NCI-H2029 (cell line): ENCODE measurements at regions not wholly inside any gene's neighbourhood (a gene's known extent, or its start where the extent isn't known, plus 50 kb on each side); places are given as distances from the start of the nearest gene placed in this dataset.
"Not testable (repeated sequence)": the region's sequence is repeated elsewhere in the genome, so short reads cannot be mapped to it uniquely, and the experiment has no call there.

ENCODE experiments used
- DNase-seq: peaks from one replicate; lab custom pipeline; 2025; lab: John Stamatoyannopoulos, UW

DNA sequence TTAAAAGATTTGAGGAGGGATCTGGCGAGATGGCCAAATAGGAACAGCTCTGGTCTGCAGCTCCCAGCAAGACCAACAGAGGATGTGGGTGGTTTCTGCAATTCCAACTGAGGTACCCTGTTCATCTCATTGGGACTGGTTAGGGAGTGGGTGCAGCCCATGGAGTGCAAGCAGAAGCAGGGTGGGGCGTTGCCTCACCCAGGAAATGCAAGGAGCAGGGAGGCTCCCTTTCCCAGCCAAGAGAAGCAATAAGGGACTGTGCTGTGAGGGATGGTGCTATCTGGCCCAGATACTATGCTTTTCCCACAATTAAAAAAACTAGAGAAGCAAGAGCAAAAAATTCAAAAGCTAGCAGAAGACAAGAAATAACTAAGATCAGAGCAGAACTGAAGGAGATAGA, 318.4 kb downstream of the PPP1R3A start:
- not testable (repeated sequence) for DNase-seq

GRCh38 chr7:113593455-113593854, 325.4 kb downstream of the PPP1R3A start:
- DNase-seq, result not testable (repeated sequence)

GRCh38 chr7:113592924-113593323, 325.9 kb downstream of the PPP1R3A start:
- DNase-seq, result not testable (repeated sequence)

GRCh38 chr7:113582471-113582870, 336.3 kb downstream of the PPP1R3A start:
- DNase-seq, result no peak

DNA sequence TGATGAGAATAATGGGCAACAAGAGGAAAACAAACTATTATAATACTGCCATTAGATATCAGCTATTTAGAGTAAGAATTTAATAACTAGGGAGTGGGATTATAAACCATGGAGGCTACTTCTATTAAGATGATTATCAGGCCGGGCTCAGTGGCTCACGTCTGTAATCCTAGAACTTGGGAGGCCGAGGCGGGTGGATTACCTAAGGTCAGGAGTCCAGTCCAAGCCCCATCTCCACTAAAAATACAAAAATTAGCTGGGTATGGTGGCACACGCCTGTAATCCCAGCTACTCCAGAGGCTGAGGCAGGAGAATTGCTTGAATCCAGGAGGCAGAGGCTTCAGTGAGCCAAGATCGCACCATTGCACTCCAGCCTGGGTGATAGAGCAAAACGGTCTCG, 355.6 kb downstream of the PPP1R3A start:
- DNase-seq, result not testable (repeated sequence)

- no peak for DNase-seq
Observed at GRCh38 chr7:113562801-113563200, 356.0 kb downstream of the PPP1R3A start.

GRCh38 chr7:113562242-113562641, 356.6 kb downstream of the PPP1R3A start:
- no peak for DNase-seq

DNA sequence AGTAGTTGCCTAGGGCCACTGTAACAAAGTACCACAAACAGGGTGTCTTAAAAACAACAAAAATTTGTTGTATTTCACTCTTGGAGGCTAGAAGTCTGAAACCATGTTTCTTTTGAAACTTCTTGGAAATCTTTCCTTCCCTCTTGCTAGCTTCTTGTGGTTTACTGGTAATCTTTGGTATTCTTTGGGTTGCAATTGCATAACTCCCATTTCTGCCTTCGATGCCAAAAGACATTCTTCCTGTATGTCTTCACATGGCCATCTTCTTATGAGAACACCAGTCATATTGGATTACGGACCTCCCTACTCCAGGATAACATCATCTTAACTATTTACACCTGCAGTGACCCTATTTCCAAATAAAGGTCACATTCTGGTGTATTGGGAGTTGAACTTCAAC, 357.4 kb downstream of the PPP1R3A start:
- no peak for DNase-seq

- DNase-seq, result no peak
Observed at GRCh38 chr7:113550966-113551365, 367.8 kb downstream of the PPP1R3A start.

- no peak for DNase-seq
Observed at GRCh38 chr7:113548561-113548960, 370.2 kb downstream of the PPP1R3A start.

DNA sequence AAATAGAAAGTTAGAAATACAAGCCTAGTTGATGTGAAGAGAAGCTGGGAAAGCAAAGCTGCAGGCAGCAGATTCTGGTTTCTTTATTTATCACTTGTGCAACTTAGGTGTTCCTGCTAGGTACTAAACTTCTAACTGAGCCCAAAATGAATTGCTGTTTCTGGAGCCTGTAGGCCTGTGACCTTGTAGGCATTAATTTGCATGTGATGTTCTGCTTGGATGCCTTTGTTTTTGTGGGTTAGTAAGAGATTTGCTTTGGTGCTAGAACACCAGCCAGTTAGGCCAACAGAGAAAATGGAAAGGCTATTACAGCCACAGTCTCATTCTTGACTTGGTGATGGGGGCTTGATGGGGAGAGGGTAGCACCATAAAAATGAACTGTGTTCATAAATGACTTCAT, 370.7 kb downstream of the PPP1R3A start:
- no peak for DNase-seq

DNA sequence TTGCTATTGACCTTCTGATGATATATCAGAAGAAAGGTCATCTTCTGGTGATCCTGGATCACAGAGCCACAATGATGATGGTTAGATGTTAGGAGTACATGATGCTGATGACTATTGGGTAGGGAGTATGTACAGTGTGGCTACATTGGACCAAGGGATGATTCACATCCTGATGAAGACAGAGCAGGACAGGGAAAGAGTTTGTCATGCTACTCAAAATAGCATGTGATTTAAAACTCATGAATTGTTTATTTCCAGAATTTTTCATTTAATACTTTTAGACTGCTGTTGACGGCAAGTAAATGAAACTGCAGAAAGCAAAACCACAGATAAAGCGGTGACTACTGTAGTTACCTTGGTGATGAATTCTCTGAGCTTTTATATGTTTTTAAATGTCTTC, 397.3 kb downstream of the PPP1R3A start:
- DNase-seq, result no peak

DNA sequence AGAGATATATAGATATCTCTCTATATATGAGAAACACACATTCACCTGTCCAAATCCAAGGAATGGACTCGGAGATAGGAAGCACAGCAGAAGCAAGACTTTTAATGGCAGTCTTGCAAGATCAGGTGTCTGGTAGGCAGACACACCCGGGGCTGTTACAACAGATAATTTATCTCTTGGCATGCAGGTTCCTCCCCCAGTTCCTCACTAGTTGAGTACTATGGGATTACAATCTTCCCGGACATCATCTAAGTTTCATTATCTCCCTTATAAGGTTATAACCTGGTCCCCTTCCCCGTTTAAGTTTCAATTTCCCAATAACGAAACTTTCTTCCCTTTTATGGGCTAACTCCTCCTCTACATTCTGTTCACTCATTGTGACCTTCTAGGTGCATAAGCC, 399.3 kb downstream of the PPP1R3A start:
- no peak for DNase-seq

DNA sequence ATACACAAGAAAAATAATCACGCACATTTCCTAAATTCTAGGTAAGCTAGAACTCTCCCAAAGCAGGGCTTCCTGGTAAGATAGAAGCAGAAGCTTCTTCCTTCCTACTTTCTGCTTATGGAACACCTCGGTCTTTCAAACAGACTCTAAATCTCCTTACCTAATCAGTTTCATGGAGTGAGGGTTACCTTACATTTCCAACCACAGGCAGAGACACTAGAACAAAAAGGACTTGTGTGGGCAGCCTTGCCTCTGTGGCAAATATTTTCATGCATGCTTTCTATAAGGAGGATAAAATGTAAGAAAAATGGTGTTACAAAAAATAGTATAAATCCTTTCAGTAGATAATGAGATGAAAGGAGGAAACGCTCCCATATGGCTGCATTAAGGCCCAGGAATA, 386.3 kb upstream of the SMIM30 start:
- DNase-seq, result no peak

DNA sequence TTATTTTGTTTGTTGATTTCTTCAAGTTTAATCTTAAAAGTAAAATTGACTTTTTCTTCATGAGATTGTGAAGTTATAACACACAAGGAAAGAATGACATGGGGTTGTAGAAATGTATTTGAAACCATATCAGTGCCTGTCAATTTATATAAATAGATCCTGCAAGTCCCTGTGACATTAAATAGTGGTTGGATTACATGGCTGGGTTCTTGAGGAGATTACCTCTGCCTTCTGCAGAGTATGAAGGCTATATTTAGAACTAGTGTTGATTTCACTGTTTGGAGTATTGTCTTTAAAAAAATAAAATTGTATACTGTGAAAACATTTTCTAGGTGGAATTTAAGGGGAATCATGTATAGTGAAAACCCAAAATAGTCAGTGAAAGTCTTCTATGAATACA, 385.8 kb upstream of the SMIM30 start:
- no peak for DNase-seq

GRCh38 chr7:113496586-113496985, 378.2 kb upstream of the SMIM30 start:
- not testable (repeated sequence) for DNase-seq

DNA sequence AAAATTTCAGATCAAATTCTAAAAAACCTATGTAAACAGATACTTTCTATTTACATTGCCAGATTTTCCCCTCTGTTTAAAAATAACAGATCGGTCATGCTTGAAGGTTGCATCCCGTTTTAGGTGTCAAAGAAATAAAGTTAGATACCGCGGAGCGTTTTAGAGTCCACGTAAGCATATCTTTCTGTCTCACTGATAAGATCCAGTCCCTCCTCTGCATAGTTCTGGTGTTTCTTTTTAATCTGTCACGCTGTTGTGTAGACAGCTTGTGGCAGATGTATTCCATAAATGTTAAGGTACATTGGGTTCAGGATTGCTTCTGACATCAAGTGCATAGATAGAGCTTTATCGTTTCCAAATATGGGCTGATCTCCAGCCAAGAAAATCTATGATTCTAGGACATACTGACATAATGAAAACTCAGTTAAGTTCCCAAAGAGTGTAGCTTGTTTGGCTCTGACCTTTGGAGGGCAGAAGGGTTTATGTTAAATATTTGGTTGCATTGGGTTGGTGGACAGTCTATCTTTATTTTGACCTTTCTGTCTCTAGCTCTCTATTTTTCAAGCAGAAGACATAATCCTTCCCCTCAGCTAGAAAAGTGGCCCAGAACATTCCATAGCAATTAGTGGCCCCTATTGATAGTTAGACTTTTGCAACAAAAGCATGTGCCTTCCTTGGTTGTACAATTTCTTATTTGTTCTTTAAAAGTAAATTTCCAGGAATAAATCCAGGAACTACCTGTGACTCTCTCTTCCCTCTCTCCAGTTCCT, 376.6 kb upstream of the SMIM30 start:
- DNase-seq, result not testable (repeated sequence)

DNA sequence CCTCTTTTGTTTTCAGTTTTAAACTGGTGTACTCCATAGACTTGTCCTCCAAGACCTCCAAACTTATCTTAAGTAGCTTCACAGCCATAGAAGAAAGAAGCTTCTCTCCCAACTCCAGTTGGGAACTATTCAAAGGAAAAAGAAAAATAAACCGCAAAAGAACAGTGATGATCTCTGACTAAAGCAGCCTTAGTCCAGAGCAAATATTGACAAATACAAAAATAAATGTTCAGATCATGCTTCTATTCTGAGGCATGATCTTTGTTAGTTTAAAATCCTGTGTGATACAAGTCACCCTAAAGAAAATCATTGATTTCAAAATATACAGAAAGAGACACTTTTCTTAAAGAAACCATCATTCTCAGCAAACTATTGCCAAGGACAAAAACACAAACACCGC, 373.0 kb upstream of the SMIM30 start:
- DNase-seq, result no peak

- no peak for DNase-seq
Observed at GRCh38 chr7:113487925-113488731, 369.8 kb upstream of the SMIM30 start.

DNA sequence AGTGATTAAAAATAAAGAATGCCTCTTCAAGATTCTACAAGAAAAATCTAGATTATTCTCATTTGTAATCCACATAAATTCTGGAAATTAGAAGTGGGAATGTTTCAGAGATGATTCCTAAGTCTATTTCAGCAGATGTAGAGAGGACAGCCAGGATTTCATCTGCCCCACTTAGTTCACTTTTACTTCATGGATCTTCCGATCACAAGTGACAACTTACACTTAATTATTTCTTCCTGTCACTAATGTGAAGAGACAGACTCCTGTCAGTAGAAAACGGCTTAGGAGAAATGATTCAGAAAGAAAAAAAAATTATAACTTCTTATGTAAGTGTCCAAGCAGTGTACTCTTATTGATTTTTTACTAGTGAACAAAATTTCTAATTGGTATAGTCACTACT, 368.2 kb upstream of the SMIM30 start:
- no peak for DNase-seq

DNA sequence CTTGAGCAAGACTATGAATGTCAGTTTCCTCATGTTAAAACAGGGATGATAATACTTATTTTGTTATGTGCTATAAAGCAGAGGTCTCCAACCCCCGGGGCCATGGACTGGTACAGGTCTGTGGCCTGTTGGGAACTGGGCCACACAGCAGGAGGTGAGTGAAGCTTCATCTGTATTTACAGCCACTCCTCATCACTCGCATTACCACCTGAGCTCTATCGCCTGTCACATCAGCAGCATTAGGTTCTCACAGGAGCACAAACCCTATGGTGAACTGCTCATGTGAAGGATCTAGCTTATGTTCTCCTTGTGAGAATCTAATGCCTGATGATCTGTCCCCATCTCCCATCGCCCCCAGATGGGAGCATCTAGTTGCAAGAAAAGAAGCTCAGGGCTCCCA, 365.3 kb upstream of the SMIM30 start:
- no peak for DNase-seq

DNA sequence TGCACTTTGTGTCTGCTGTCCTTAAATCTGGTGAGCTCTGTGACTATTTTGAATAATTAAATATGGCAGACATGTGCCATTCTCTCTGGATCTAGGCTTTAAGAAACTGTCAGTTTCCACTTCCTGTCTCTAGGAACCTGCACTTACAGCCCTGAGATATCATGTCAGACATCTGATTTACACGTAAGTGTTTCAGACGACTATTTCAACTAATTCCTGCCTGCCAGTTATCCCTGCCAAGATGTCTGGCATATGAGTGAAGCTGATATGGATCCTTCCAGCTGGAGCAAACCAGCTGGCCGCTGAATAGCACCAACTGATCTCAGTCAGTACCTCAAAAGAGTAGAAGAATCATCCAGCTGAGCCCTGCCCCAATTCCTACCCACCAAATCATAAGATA, 362.2 kb upstream of the SMIM30 start:
- no peak for DNase-seq

DNA sequence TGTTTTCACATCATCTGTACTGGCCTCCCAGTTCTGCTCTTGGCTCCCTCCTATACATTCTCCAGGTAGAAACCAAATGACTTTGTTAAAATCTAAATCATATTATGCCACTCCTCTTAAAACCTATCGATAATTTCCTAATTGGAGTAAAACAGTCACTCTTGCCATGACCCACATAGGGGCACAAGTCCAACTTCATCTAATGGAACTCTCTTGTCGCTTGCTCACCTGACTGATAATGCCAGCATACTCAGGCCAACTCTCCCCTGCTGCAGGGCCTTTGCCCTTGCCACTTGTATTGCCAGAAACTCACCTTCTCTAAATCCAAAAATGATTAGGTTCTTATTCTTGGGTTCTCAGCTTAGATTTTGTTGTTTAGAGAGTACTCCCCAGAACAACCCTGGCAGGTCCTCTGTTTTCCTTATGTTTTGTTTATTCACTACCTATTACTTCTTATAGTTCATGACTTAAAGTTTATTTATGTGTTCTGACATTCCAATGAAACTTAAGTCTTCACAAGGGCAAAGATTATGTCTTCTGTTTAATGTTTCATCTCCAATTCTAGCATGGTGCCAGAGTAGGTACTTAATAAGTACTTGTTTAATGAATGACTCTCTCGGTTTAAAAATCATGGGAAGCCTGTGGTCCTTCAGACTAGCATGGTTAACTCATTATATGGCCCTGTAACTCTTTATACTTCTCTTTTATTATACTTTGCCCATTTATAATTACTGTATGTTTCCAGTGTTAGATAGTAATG, 345.9 kb upstream of the SMIM30 start:
- no peak for DNase-seq
